H9 (cell line): ENCODE measurements at regions not wholly inside any gene's neighbourhood (a gene's known extent, or its start where the extent isn't known, plus 50 kb on each side); places are given as distances from the start of the nearest gene placed in this dataset.
"Not testable (repeated sequence)": the region's sequence is repeated elsewhere in the genome, so short reads cannot be mapped to it uniquely, and the experiment has no call there.

Source experiments
- DNase-seq: peaks from one replicate; pipeline ENCODE4 v3.0.0-alpha.2; 2017
- H2AFZ ChIP-seq: one replicate; pipeline ENCODE4 v1.6.1; 2013; ENCODE audit warnings: mild to moderate bottlenecking, low read length, control low read depth, moderate library complexity
- H2AK5ac ChIP-seq: 2 replicates; pipeline ENCODE4 v1.6.1; 2013; ENCODE audit warnings: low read length, control low read depth, mixed read lengths; ENCODE audit not compliant: insufficient read length
- H2BK120ac ChIP-seq: one replicate; pipeline ENCODE4 v1.6.1; 2013; ENCODE audit warnings: low read depth, mild to moderate bottlenecking, low read length, control low read depth, inconsistent platforms; ENCODE audit not compliant: poor library complexity, severe bottlenecking
- H2BK12ac ChIP-seq: 2 replicates; pipeline ENCODE4 v1.6.1; 2013; ENCODE audit warnings: low read length, control low read depth, mixed read lengths, low read depth; ENCODE audit not compliant: insufficient read length
- H2BK15ac ChIP-seq: 2 replicates; pipeline ENCODE4 v1.6.1; 2013; ENCODE audit warnings: low read depth, low read length, control low read depth
- H2BK20ac ChIP-seq: one replicate; pipeline ENCODE4 v1.6.1; 2013; ENCODE audit warnings: low read depth, mild to moderate bottlenecking, low read length, control low read depth, inconsistent platforms; ENCODE audit not compliant: poor library complexity, severe bottlenecking
- H2BK5ac ChIP-seq: 2 replicates; pipeline ENCODE4 v1.6.1; 2013; ENCODE audit warnings: low read length, control low read depth, mixed read lengths; ENCODE audit not compliant: insufficient read length
- H3K14ac ChIP-seq: 2 replicates; pipeline ENCODE4 v1.6.1; 2013; ENCODE audit warnings: low read length, control low read depth; ENCODE audit not compliant: insufficient read depth
- H3K18ac ChIP-seq: 2 replicates; pipeline ENCODE4 v1.6.1; 2013; ENCODE audit warnings: low read depth, mild to moderate bottlenecking, mixed read lengths, low read length, control low read depth; ENCODE audit not compliant: insufficient read length
- H3K23ac ChIP-seq: 2 replicates; pipeline ENCODE4 v1.6.1; 2013; ENCODE audit warnings: low read length, control low read depth, mixed read lengths, low read depth; ENCODE audit not compliant: insufficient read length
- H3K23me2 ChIP-seq: 2 replicates; pipeline ENCODE4 v1.6.1; 2013; ENCODE audit warnings: low read depth, mild to moderate bottlenecking, mixed read lengths, low read length, control low read depth; ENCODE audit not compliant: insufficient read length, poor library complexity, severe bottlenecking
- H3K27ac ChIP-seq: 2 replicates; pipeline ENCODE4 v1.5.1; 2013; ENCODE audit warnings: low read length, control low read depth, mixed read lengths, low read depth; ENCODE audit not compliant: insufficient read length
- H3K27me3 ChIP-seq: 2 replicates; pipeline ENCODE4 v1.6.1; 2013; ENCODE audit warnings: low read length, control low read depth, inconsistent platforms; ENCODE audit not compliant: insufficient read depth
- H3K4ac ChIP-seq: 2 replicates; pipeline ENCODE4 v1.6.1; 2013; ENCODE audit warnings: low read depth, mild to moderate bottlenecking, control low read depth, inconsistent platforms, low read length, moderate library complexity
- H3K4me1 ChIP-seq: 2 replicates; pipeline ENCODE4 v1.6.1; 2013; ENCODE audit warnings: low read length, control low read depth, inconsistent platforms; ENCODE audit not compliant: insufficient read depth
- H3K4me2 ChIP-seq: 2 replicates; pipeline ENCODE4 v1.6.1; 2013; ENCODE audit warnings: low read length, control low read depth, mixed read lengths; ENCODE audit not compliant: insufficient read length, insufficient read depth
- H3K56ac ChIP-seq: 2 replicates; pipeline ENCODE4 v1.6.1; 2013; ENCODE audit warnings: low read depth, mild to moderate bottlenecking, mixed read lengths, low read length, control low read depth; ENCODE audit not compliant: insufficient read length
- H3K79me1 ChIP-seq: 2 replicates; pipeline ENCODE4 v1.6.1; 2013; ENCODE audit warnings: low read depth, mild to moderate bottlenecking, moderate library complexity, low read length, control low read depth, inconsistent platforms; ENCODE audit not compliant: insufficient read depth, poor library complexity, severe bottlenecking
- H3K79me2 ChIP-seq: 2 replicates; pipeline ENCODE4 v1.6.1; 2013; ENCODE audit warnings: low read length, control low read depth, inconsistent platforms; ENCODE audit not compliant: insufficient read depth
- H3K9ac ChIP-seq: 2 replicates; pipeline ENCODE4 v1.6.1; 2013; ENCODE audit warnings: low read length, control low read depth, mixed read lengths; ENCODE audit not compliant: insufficient read length; ENCODE audit errors: extremely low read depth
- H3K9me3 ChIP-seq: one replicate; pipeline ENCODE4 v1.6.1; 2013; ENCODE audit warnings: low read depth, low read length, inconsistent platforms; ENCODE audit not compliant: control insufficient read depth
- H3T11ph ChIP-seq: one replicate; pipeline ENCODE4 v1.6.1; 2013; ENCODE audit warnings: mild to moderate bottlenecking, low read length, control low read depth, inconsistent platforms
- H4K20me1 ChIP-seq: one replicate; pipeline ENCODE4 v1.6.1; 2013; ENCODE audit not compliant: control insufficient read depth, insufficient read length, insufficient read depth
- H4K5ac ChIP-seq: 2 replicates; pipeline ENCODE4 v1.6.1; 2013; ENCODE audit warnings: low read depth, mild to moderate bottlenecking, mixed read lengths, low read length, control low read depth; ENCODE audit not compliant: insufficient read length
- H4K8ac ChIP-seq: replicated peaks from 2 replicates; pipeline ENCODE4 v1.6.1; 2013; ENCODE audit warnings: low read length, control low read depth, mixed read lengths, low read depth; ENCODE audit not compliant: insufficient read length
- H4K91ac ChIP-seq: 2 replicates; pipeline ENCODE4 v1.6.1; 2013; ENCODE audit warnings: low read depth, mild to moderate bottlenecking, moderate library complexity, mixed read lengths, low read length, control low read depth; ENCODE audit not compliant: insufficient read length
- H3K27ac Mint-ChIP-seq, 3 experiments: 2 replicates in 2 of 3; 3 replicates in 1 of 3; pipeline ENCODE4 v1.8.0; 2020 to 2021; ENCODE audit warnings: mixed read lengths in 3 of 3, mild to moderate bottlenecking in 1 of 3, moderate library complexity in 1 of 3
- H3K27me3 Mint-ChIP-seq: 2 replicates; pipeline ENCODE4 v1.8.0; 2021; ENCODE audit warnings: low read depth, mild to moderate bottlenecking, moderate library complexity, mixed read lengths
- H3K36me3 Mint-ChIP-seq, 3 experiments: 2 replicates in 2 of 3; 3 replicates in 1 of 3; pipeline ENCODE4 v1.8.0; 2020 to 2021; ENCODE audit warnings: low read depth in 3 of 3, mixed read lengths in 3 of 3; ENCODE audit not compliant: insufficient read depth in 1 of 3
- H3K4me1 Mint-ChIP-seq, 2 experiments: 2 replicates each; pipeline ENCODE4 v1.8.0; 2020; ENCODE audit warnings: mixed read lengths in 2 of 2
- H3K4me3 Mint-ChIP-seq, 2 experiments: 2 replicates in 1 of 2; 3 replicates in 1 of 2; pipeline ENCODE4 v1.8.0; 2020 to 2021; ENCODE audit warnings: mild to moderate bottlenecking in 2 of 2, mixed read lengths in 2 of 2, moderate library complexity in 1 of 2
- H3K9me3 Mint-ChIP-seq, 2 experiments: 2 replicates in 1 of 2; 3 replicates in 1 of 2; pipeline ENCODE4 v1.8.0; 2020; ENCODE audit warnings: mild to moderate bottlenecking in 2 of 2, mixed read lengths in 2 of 2, moderate library complexity in 1 of 2
- WGBS: extraction: QIAGEN DNeasy Blood & Tissue Kit; methylation state at CpG from one replicate; pipeline ENCODE4 v1.1.7; 2013; ENCODE audit warnings: missing lambda C conversion rate, low lambda C conversion rate, mixed read lengths; ENCODE audit not compliant: insufficient read length; ENCODE audit errors: extremely low coverage; 5-methylcytosine and 5-hydroxymethylcytosine counted together

- not testable (repeated sequence) for H4K91ac ChIP-seq, H3K9ac ChIP-seq, H3K4me1 Mint-ChIP-seq, H2AK5ac ChIP-seq, H3T11ph ChIP-seq, H3K9me3 ChIP-seq, DNase-seq, H3K27me3 Mint-ChIP-seq, H3K27me3 ChIP-seq, H4K5ac ChIP-seq, H3K79me2 ChIP-seq, H2BK12ac ChIP-seq, H2BK20ac ChIP-seq, H3K56ac ChIP-seq, H3K23ac ChIP-seq, H2BK5ac ChIP-seq, H3K18ac ChIP-seq, H3K14ac ChIP-seq, H2BK120ac ChIP-seq, H3K4me3 Mint-ChIP-seq, H3K23me2 ChIP-seq, H3K4me2 ChIP-seq, H3K4me1 ChIP-seq, H2BK15ac ChIP-seq, H4K8ac ChIP-seq, H3K4ac ChIP-seq, H2AFZ ChIP-seq, H4K20me1 ChIP-seq, H3K27ac Mint-ChIP-seq, H3K27ac ChIP-seq, H3K79me1 ChIP-seq
- Mint-ChIP-seq H3K36me3 (peaks cover 3 to 11% (median 9%) of the 10 kb centered on the region in 3 experiments; a peak in 5 of 7 replicates), H3K9me3 (peaks cover 31% of the 10 kb centered on the region in 2 experiments)
- WGBS: no CpG with 5 or more reads among the region's 2 CpGs
Observed at GRCh38 chr2:132363352-132363751, 53.3 kb upstream of the GPR39 start.

GRCh38 chr2:132365963-132366362, 50.6 kb upstream of the GPR39 start:
- not testable (repeated sequence) for H3K14ac ChIP-seq, H2AK5ac ChIP-seq, H3K27me3 ChIP-seq, H3T11ph ChIP-seq, H3K18ac ChIP-seq, H3K56ac ChIP-seq, H2BK20ac ChIP-seq, H4K20me1 ChIP-seq, H3K4me3 Mint-ChIP-seq, H4K8ac ChIP-seq, H3K9ac ChIP-seq, H3K79me1 ChIP-seq, H3K4me1 ChIP-seq, H3K27ac ChIP-seq, H4K91ac ChIP-seq, H3K79me2 ChIP-seq, H3K4me2 ChIP-seq, DNase-seq, H3K4ac ChIP-seq, H3K23ac ChIP-seq, H4K5ac ChIP-seq, H3K23me2 ChIP-seq, H3K27ac Mint-ChIP-seq, H3K27me3 Mint-ChIP-seq, H3K9me3 ChIP-seq, H2BK5ac ChIP-seq, H2BK12ac ChIP-seq, H3K4me1 Mint-ChIP-seq, H2BK120ac ChIP-seq, H2AFZ ChIP-seq, H2BK15ac ChIP-seq
- whole genome bisulfite sequencing: no CpG with 5 or more reads among the region's 3 CpGs
- H3K9me3 Mint-ChIP-seq: peaks cover 27% of the 10 kb centered on the region in 2 experiments
- peaks cover 3 to 11% (median 6%) of the 10 kb centered on the region in 3 experiments; a peak in 5 of 7 replicates for H3K36me3 Mint-ChIP-seq
